ENCODE measurements at regions not wholly inside any gene's neighbourhood (a gene's known extent, or its start where the extent isn't known, plus 50 kb on each side); places are given as distances from the start of the nearest gene placed in this dataset.
A peak's percentile ranks its signal among the peaks of the same experiment; 100 is the strongest.

DNA sequence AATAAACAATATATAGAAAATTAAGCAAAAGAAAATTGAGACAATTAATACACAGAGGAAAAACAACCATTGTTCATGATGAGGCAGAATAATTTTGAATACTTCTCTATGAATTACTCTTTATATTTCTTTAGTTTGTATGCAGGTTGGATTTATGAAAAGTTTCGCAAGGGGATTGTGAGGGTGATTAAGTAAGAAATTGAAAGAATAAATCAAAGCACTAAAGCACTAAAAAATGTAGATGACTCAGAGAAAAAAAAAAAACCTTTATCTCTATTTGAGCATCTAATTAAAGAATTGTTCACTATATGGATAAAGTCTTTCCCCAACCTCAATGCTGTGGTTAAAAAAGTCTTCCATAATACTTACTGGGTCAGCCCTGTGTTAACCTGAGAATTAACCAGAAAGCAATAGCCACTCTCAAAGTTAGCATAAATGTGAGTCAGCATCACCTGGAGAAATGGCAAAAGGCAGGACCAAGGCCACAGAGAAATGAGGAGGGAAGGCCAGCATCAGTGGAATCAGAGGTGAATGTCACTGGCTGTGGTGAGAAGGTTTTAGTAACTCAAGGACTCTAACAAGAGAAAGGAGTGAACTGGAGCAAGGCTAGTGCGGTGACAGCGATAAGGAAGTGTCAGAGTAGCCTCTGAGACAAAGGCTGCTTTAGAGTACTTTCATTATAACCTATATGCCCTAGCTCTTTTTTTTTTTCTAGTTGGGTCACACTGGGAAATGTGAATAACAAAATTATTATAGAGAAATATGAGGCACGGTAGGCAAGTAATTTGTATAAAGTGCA is 310.4 kb downstream of the KCNC2 start:
- no peaks in the 10 kb centered on the region for H3K36me3 Mint-ChIP-seq (ENCODE audit: low read depth, unreplicated experiment)
- no peaks in the 10 kb centered on the region for H3K4me1 Mint-ChIP-seq (ENCODE audit: unreplicated experiment)
- H3K4me3 Mint-ChIP-seq (ENCODE audit: unreplicated experiment) = no peak overlapping the region
- no peak overlapping the region for H3K27ac Mint-ChIP-seq (ENCODE audit: unreplicated experiment)
- H3K9me3 Mint-ChIP-seq (ENCODE audit: unreplicated experiment) = no peaks in the 10 kb centered on the region
- no peaks in the 10 kb centered on the region for H3K27me3 Mint-ChIP-seq (ENCODE audit: unreplicated experiment)
- no peak for TF ChIP-seq CTCF (IDR thresholded peaks at IDR 0.05; ENCODE audit: unreplicated experiment)
- no peak for DNase-seq (ENCODE audit: low spot score)

- no peak for TF ChIP-seq CTCF (IDR thresholded peaks at IDR 0.05; ENCODE audit: unreplicated experiment)
- Mint-ChIP-seq H3K4me3 (ENCODE audit: unreplicated experiment) (no peak overlapping the region), H3K36me3 (ENCODE audit: low read depth, unreplicated experiment) (no peaks in the 10 kb centered on the region), H3K4me1 (ENCODE audit: unreplicated experiment) (no peaks in the 10 kb centered on the region), H3K9me3 (ENCODE audit: unreplicated experiment) (no peaks in the 10 kb centered on the region), H3K27ac (ENCODE audit: unreplicated experiment) (no peak overlapping the region), H3K27me3 (ENCODE audit: unreplicated experiment) (no peaks in the 10 kb centered on the region)
- DNase-seq (ENCODE audit: low spot score) = no peak
These were observed 309.4 kb downstream of the KCNC2 start for GRCh38 chr12:74900232-74900631.

DNA sequence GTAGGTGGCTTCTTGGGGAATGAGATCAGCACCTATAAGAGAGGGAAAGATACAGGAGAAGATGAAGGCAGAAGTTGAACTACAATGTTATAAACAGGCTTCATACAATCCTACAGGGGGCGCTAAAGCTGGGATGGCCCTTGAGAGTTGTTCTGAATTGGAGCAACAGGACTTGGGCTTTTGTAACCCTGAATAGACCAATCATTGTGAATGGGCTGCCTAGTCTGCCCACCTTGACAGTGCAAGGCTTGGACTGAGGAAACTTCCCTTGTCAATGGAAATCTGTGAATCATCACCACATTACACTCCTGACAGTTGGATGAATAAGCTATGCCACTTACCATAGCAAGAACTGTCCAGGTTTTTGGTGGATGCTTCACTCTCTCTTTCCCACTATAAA is 306.1 kb downstream of the KCNC2 start:
- H3K4me1 Mint-ChIP-seq (ENCODE audit: unreplicated experiment) = no peaks in the 10 kb centered on the region
- no peaks in the 10 kb centered on the region for H3K36me3 Mint-ChIP-seq (ENCODE audit: low read depth, unreplicated experiment)
- H3K27ac Mint-ChIP-seq (ENCODE audit: unreplicated experiment) = no peak overlapping the region
- peak; percentile 55 for TF ChIP-seq CTCF (IDR thresholded peaks at IDR 0.05; ENCODE audit: unreplicated experiment)
- no peak overlapping the region for H3K4me3 Mint-ChIP-seq (ENCODE audit: unreplicated experiment)
- H3K27me3 Mint-ChIP-seq (ENCODE audit: unreplicated experiment) = no peaks in the 10 kb centered on the region
- no peaks in the 10 kb centered on the region for H3K9me3 Mint-ChIP-seq (ENCODE audit: unreplicated experiment)
- DNase-seq (ENCODE audit: low spot score) = no peak

- Mint-ChIP-seq H3K9me3 (ENCODE audit: unreplicated experiment) (no peaks in the 10 kb centered on the region), H3K27me3 (ENCODE audit: unreplicated experiment) (no peaks in the 10 kb centered on the region), H3K36me3 (ENCODE audit: low read depth, unreplicated experiment) (no peaks in the 10 kb centered on the region), H3K4me1 (ENCODE audit: unreplicated experiment) (no peaks in the 10 kb centered on the region), H3K27ac (ENCODE audit: unreplicated experiment) (no peak overlapping the region), H3K4me3 (ENCODE audit: unreplicated experiment) (no peak overlapping the region)
- TF ChIP-seq CTCF (IDR thresholded peaks at IDR 0.05; ENCODE audit: unreplicated experiment) = peak; percentile 49
- no peak for DNase-seq (ENCODE audit: low spot score)
These were observed 303.4 kb downstream of the KCNC2 start for GRCh38 chr12:74906224-74906623.

- Mint-ChIP-seq H3K27ac (ENCODE audit: unreplicated experiment) (no peak overlapping the region), H3K27me3 (ENCODE audit: unreplicated experiment) (no peaks in the 10 kb centered on the region), H3K4me3 (ENCODE audit: unreplicated experiment) (no peak overlapping the region)
These were observed 298.8 kb downstream of the KCNC2 start for GRCh38 chr12:74910831-74911230.

More at GRCh38 chr12:74910831-74911230, 298.8 kb downstream of the KCNC2 start:
- Mint-ChIP-seq H3K36me3 (ENCODE audit: low read depth, unreplicated experiment) (no peaks in the 10 kb centered on the region), H3K9me3 (ENCODE audit: unreplicated experiment) (no peaks in the 10 kb centered on the region), H3K4me1 (ENCODE audit: unreplicated experiment) (no peaks in the 10 kb centered on the region)
- no peak for TF ChIP-seq CTCF (IDR thresholded peaks at IDR 0.05; ENCODE audit: unreplicated experiment)
- DNase-seq (ENCODE audit: low spot score) = no peak
